ENCODE measurements at regions not wholly inside any gene's neighbourhood (a gene's known extent, or its start where the extent isn't known, plus 50 kb on each side); places are given as distances from the start of the nearest gene placed in this dataset.
"Not testable (repeated sequence)": the region's sequence is repeated elsewhere in the genome, so short reads cannot be mapped to it uniquely, and the experiment has no call there.

DNA sequence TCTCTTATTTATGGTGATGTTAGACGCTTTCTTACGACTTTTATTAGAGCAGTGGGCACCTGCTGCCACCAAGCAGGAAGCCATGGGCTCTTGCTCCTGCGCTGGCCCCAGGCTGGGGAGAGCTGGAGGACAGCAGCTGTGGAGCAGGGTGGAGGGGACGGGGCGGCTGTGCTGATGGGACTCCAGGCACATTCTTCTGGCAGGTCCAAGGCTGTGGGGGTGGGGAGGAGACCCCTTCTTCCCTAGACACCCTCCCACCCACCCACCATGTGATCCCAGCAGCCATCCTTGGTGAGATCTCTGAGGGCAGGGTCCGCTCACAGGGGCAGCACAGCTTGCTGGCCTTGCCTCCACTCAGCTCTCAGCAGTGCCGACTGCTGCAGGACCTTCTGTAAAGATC, 192.6 kb upstream of the IRX4 start:
- intact Hi-C loops (cut with DNase I; ENCODE audit: low total_unique reads) (no loop called here), in situ Hi-C loops (cut with MboI; ENCODE audit: low sequenced_read_pairs in 4 of 4) (no loop called here)
- H3K27ac ChIP-seq = no peak overlapping the region
- H3K9me3 ChIP-seq = no peaks in the 10 kb centered on the region
- no peak for DNase-seq
- no peaks in the 10 kb centered on the region for H3K4me1 ChIP-seq
- H3K27me3 ChIP-seq = no peaks in the 10 kb centered on the region
- no peak for ATAC-seq
- no peaks in the 10 kb centered on the region for H3K36me3 ChIP-seq
- no peak overlapping the region for H3K4me3 ChIP-seq
- TF ChIP-seq, protein P1, sequence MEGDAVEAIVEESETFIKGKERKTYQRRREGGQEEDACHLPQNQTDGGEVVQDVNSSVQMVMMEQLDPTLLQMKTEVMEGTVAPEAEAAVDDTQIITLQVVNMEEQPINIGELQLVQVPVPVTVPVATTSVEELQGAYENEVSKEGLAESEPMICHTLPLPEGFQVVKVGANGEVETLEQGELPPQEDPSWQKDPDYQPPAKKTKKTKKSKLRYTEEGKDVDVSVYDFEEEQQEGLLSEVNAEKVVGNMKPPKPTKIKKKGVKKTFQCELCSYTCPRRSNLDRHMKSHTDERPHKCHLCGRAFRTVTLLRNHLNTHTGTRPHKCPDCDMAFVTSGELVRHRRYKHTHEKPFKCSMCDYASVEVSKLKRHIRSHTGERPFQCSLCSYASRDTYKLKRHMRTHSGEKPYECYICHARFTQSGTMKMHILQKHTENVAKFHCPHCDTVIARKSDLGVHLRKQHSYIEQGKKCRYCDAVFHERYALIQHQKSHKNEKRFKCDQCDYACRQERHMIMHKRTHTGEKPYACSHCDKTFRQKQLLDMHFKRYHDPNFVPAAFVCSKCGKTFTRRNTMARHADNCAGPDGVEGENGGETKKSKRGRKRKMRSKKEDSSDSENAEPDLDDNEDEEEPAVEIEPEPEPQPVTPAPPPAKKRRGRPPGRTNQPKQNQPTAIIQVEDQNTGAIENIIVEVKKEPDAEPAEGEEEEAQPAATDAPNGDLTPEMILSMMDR (IDR thresholded peaks at IDR 0.05 in 4 of 5, conservative IDR thresholded peaks at IDR 0.05 in 1 of 5) = no peak
- TF ChIP-seq POLR2A (IDR thresholded peaks at IDR 0.05) = no peak

DNA sequence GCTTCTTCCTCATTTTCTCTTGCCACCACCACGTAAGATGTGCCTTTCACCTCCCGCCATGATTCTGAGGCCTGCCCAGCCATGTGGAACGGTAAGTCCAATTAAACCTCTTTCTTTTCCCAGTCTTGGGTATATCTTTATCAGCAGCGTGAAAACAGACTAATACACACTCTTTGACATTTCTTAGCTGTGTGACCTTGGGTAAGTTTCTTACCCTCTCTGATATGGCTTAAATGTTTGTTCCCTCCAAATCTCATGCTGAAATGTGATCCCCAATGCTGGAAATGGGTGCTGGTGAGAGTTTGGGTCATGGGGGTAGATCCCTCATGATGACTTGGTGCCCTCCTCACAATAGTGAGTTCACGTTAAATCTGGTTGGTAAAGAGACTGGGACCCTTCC, 188.8 kb upstream of the IRX4 start:
- in situ Hi-C loops (cut with MboI; ENCODE audit: low sequenced_read_pairs in 4 of 4) = no loop called here
- TF ChIP-seq POLR2A (IDR thresholded peaks at IDR 0.05) = no peak
- TF ChIP-seq, protein P1 (IDR thresholded peaks at IDR 0.05 in 4 of 5, conservative IDR thresholded peaks at IDR 0.05 in 1 of 5) = no peak
- intact Hi-C loops (cut with DNase I; ENCODE audit: low total_unique reads) = no loop called here

DNA sequence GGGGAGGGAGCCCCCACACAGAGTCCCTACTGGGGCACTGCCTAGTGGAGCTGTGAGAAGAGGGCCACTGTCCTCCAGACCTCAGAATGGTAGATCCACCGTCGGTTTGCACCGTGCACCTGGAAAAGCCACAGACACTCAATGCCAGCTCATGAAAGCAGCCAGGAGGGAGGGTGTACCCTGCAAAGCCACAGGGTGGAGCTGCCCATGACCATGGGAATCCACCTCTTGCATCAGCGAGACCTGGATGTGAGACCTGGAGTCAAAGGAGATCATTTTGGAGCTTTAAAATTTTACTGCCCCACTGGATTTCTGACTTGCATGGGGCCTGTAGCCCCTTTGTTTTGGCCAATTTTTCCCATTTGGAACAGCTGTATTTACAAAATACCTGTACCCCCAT, 188.1 kb upstream of the IRX4 start:
- H3K27ac ChIP-seq; in situ Hi-C loops (cut with MboI; ENCODE audit: low sequenced_read_pairs in 4 of 4); H3K4me3 ChIP-seq; H3K27me3 ChIP-seq; ATAC-seq; DNase-seq; H3K4me1 ChIP-seq; H3K9me3 ChIP-seq; intact Hi-C loops (cut with DNase I; ENCODE audit: low total_unique reads); H3K36me3 ChIP-seq: not testable (repeated sequence)

More for the DNA sequence above, 188.8 kb upstream of the IRX4 start:
- DNase-seq (no peak), ATAC-seq (no peak)
- Histone ChIP-seq H3K9me3 (no peaks in the 10 kb centered on the region), H3K27ac (no peak overlapping the region), H3K36me3 (no peaks in the 10 kb centered on the region), H3K4me1 (no peaks in the 10 kb centered on the region), H3K4me3 (no peak overlapping the region), H3K27me3 (no peaks in the 10 kb centered on the region)

DNA sequence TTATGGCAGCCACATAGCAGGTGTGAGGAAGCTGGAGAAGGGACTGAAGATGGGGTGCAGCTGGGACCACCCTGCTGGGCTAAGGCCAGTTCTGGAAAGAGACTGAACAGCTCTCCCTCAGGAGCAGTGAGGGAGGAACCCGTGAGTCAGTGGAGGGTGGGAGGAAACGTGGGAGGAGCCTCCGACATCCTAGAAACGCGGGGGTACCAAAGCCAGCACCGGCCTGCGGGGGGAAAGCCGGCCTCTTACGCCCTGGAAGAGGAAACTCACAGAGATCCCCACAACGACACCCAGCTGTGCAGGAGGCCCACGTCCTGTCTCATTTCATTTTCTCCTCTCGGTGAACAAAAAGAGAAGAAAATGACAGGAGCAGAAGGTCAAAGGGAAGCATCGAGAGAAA, 185.8 kb upstream of the IRX4 start:
- ATAC-seq (no peak), DNase-seq (no peak)
- H3K4me3 ChIP-seq = no peak overlapping the region
- no peaks in the 10 kb centered on the region for H3K4me1 ChIP-seq
- no peaks in the 10 kb centered on the region for H3K9me3 ChIP-seq
- in situ Hi-C loops (cut with MboI; ENCODE audit: low sequenced_read_pairs in 4 of 4) = no loop called here
- no peak overlapping the region for H3K27ac ChIP-seq
- TF ChIP-seq POLR2A (IDR thresholded peaks at IDR 0.05) = no peak
- TF ChIP-seq, protein P1 (IDR thresholded peaks at IDR 0.05 in 4 of 5, conservative IDR thresholded peaks at IDR 0.05 in 1 of 5) = no peak
- H3K36me3 ChIP-seq = no peaks in the 10 kb centered on the region
- H3K27me3 ChIP-seq = no peaks in the 10 kb centered on the region
- intact Hi-C loops (cut with DNase I; ENCODE audit: low total_unique reads) = no loop called here

DNA sequence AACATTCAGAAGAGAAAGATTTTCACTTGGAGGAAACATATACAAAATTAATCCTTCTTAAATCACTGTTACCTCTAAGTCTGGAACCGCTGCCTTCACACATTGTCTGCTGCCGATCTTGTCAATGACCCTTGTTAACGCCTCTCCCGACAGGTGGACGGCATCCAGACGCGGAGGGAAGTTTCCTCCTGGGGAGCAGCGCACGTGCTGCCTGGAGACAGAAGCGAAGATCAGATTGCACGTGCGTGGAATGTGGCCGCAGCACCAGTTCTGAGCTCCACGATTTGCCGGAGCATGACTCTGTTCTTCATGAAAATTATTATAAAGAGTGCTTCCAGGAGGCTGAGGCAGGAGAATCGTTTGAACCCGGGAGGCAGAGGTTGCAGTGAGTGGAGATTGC, 183.6 kb upstream of the IRX4 start:
- no peak for ATAC-seq
- no peaks in the 10 kb centered on the region for H3K9me3 ChIP-seq

DNA sequence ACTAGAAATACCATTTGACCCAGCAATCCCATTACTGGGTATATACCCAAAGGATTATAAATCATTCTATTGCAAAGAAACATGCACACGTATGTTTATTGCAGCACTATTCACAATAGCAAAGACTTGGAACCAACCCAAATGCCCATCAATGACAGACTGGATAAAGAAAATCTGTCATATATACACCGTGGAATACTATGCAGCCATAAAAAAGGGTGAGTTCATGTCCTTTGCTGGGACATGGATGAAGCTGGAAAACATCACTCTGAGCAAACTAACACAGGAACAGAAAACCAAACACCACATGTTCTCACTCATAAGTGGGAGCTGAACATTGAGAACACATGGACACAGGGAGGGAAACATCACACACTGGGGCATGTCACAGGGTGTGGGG, 180.7 kb upstream of the IRX4 start:
- in situ Hi-C loops (cut with MboI; ENCODE audit: low sequenced_read_pairs in 4 of 4); ATAC-seq; H3K27ac ChIP-seq; H3K27me3 ChIP-seq; intact Hi-C loops (cut with DNase I; ENCODE audit: low total_unique reads); H3K36me3 ChIP-seq; H3K4me3 ChIP-seq; DNase-seq; H3K4me1 ChIP-seq; H3K9me3 ChIP-seq: not testable (repeated sequence)

More for the DNA sequence above, 183.6 kb upstream of the IRX4 start:
- no peak for DNase-seq
- no peaks in the 10 kb centered on the region for H3K36me3 ChIP-seq
- in situ Hi-C loops (cut with MboI; ENCODE audit: low sequenced_read_pairs in 4 of 4) = no loop called here
- H3K4me1 ChIP-seq = no peaks in the 10 kb centered on the region
- H3K27ac ChIP-seq = no peak overlapping the region
- H3K27me3 ChIP-seq = no peaks in the 10 kb centered on the region
- no peak overlapping the region for H3K4me3 ChIP-seq
- intact Hi-C loops (cut with DNase I; ENCODE audit: low total_unique reads) = no loop called here
- TF ChIP-seq POLR2A (IDR thresholded peaks at IDR 0.05) = no peak
- TF ChIP-seq, protein P1 (IDR thresholded peaks at IDR 0.05 in 4 of 5, conservative IDR thresholded peaks at IDR 0.05 in 1 of 5) = no peak
